Liver (tissue), 8 donors: ENCODE measurements at regions not wholly inside any gene's neighbourhood (a gene's known extent, or its start where the extent isn't known, plus 50 kb on each side); places are given as distances from the start of the nearest gene placed in this dataset.

Source experiments
- DNase-seq: peaks from one replicate; pipeline ENCODE4 v3.0.0-alpha.2; 2017; ENCODE audit warnings: low spot score
- H3K27ac ChIP-seq, 2 donors: one replicate each; pipeline ENCODE4 v1.7.0; 2013; ENCODE audit warnings: inconsistent platforms in 2 of 2, low read length in 2 of 2, control low read depth in 1 of 2, low read depth in 1 of 2, mild to moderate bottlenecking in 1 of 2
- H3K27me3 ChIP-seq, 4 donors: one replicate each; pipeline versions ENCODE4 v1.6.1 to v1.7.0; 2013; ENCODE audit warnings: low read length in 3 of 4, inconsistent platforms in 1 of 4, mild to moderate bottlenecking in 1 of 4, moderate library complexity in 1 of 4; ENCODE audit not compliant: control insufficient read depth in 4 of 4, insufficient read depth in 4 of 4
- H3K36me3 ChIP-seq, 4 donors: one replicate each; pipeline versions ENCODE4 v1.6.1 to v1.7.0; 2013; ENCODE audit warnings: low read length in 3 of 4, mild to moderate bottlenecking in 3 of 4, low read depth in 1 of 4, moderate library complexity in 1 of 4; ENCODE audit not compliant: control insufficient read depth in 4 of 4, insufficient read depth in 3 of 4
- H3K4me1 ChIP-seq, 4 donors: one replicate each; pipeline versions ENCODE4 v1.6.1 to v1.7.0; 2013; ENCODE audit warnings: low read length in 3 of 4, mild to moderate bottlenecking in 3 of 4, moderate library complexity in 1 of 4; ENCODE audit not compliant: control insufficient read depth in 4 of 4, insufficient read depth in 4 of 4
- H3K4me3 ChIP-seq, 3 donors: one replicate each; pipeline versions ENCODE4 v1.6.1 to v1.7.0; 2013; ENCODE audit warnings: low read length in 3 of 3, control low read depth in 1 of 3, low read depth in 1 of 3, mild to moderate bottlenecking in 1 of 3
- H3K9ac ChIP-seq, 2 donors: one replicate each; pipeline ENCODE4 v1.7.0; 2013; ENCODE audit warnings: low read length in 2 of 2, mild to moderate bottlenecking in 2 of 2, moderate library complexity in 2 of 2, control low read depth in 1 of 2, low read depth in 1 of 2
- H3K9me3 ChIP-seq, 4 donors: one replicate each; pipeline versions ENCODE4 v1.6.1 to v1.7.0; 2013; ENCODE audit warnings: low read length in 3 of 4; ENCODE audit not compliant: control insufficient read depth in 4 of 4
- ATF3 ChIP-seq: IDR thresholded peaks from 2 replicates; pipeline ENCODE4 v1.6.1; 2016; ENCODE audit warnings: antibody characterized with exemption
- CTCF ChIP-seq: fragments of 150-350 bp; IDR thresholded peaks from 2 replicates; pipeline ENCODE4 v1.5.1; 2017; ENCODE audit warnings: improper control_type of control experiment, low read depth, low read length; ENCODE audit not compliant: missing input control
- EGR1 ChIP-seq, 2 donors: IDR thresholded peaks; 2 replicates each; pipeline ENCODE4 v1.6.1; 2016 to 2018; ENCODE audit warnings: antibody characterized with exemption in 2 of 2, low read depth in 2 of 2
- FOXA1 ChIP-seq: IDR thresholded peaks from 2 replicates; pipeline ENCODE4 v1.6.1; 2016; ENCODE audit warnings: antibody characterized with exemption
- FOXA2 ChIP-seq: IDR thresholded peaks from 2 replicates; pipeline ENCODE4 v1.6.1; 2016; ENCODE audit warnings: antibody characterized with exemption
- GABPA ChIP-seq, 2 donors: IDR thresholded peaks in 1 of 2; conservative IDR thresholded peaks in 1 of 2; 2 replicates each; pipeline ENCODE4 v1.6.1; 2016; ENCODE audit warnings: antibody characterized with exemption in 2 of 2, mild to moderate bottlenecking in 1 of 2, moderate library complexity in 1 of 2
- HNF4A ChIP-seq, 2 donors: conservative IDR thresholded peaks; 2 replicates each; pipeline ENCODE4 v1.6.1; 2016; ENCODE audit warnings: antibody characterized with exemption in 2 of 2, mild to moderate bottlenecking in 2 of 2
- HNF4G ChIP-seq: IDR thresholded peaks from 2 replicates; pipeline ENCODE4 v1.6.1; 2016; ENCODE audit warnings: antibody characterized with exemption
- JUND ChIP-seq, 2 donors: IDR thresholded peaks; 2 replicates each; pipeline ENCODE4 v1.6.1; 2016; ENCODE audit warnings: antibody characterized with exemption in 2 of 2
- MAX ChIP-seq: IDR thresholded peaks from 2 replicates; pipeline ENCODE4 v1.6.1; 2016; ENCODE audit warnings: antibody characterized with exemption
- NR2F2 ChIP-seq: IDR thresholded peaks from 2 replicates; pipeline ENCODE4 v1.6.1; 2016; ENCODE audit warnings: antibody characterized with exemption
- RAD21 ChIP-seq, 2 donors: IDR thresholded peaks; 2 replicates each; pipeline ENCODE4 v1.6.1; 2016; ENCODE audit warnings: antibody characterized with exemption in 2 of 2, mild to moderate bottlenecking in 2 of 2
- REST ChIP-seq: IDR thresholded peaks from 2 replicates; pipeline ENCODE4 v1.6.1; 2016; ENCODE audit warnings: antibody characterized with exemption, mild to moderate bottlenecking
- RXRA ChIP-seq, 2 donors: IDR thresholded peaks; 2 replicates each; pipeline ENCODE4 v1.6.1; 2017 to 2018; ENCODE audit warnings: antibody characterized with exemption in 2 of 2, mild to moderate bottlenecking in 1 of 2
- SP1 ChIP-seq: IDR thresholded peaks from 2 replicates; pipeline ENCODE4 v1.6.1; 2018; ENCODE audit warnings: antibody characterized with exemption, mild to moderate bottlenecking
- TAF1 ChIP-seq: conservative IDR thresholded peaks from 2 replicates; pipeline ENCODE4 v1.6.1; 2016; ENCODE audit warnings: antibody characterized with exemption, mild to moderate bottlenecking
- YY1 ChIP-seq: IDR thresholded peaks from 2 replicates; pipeline ENCODE4 v1.6.1; 2016; ENCODE audit warnings: antibody characterized with exemption, mild to moderate bottlenecking
- ZBTB33 ChIP-seq: IDR thresholded peaks from 2 replicates; pipeline ENCODE4 v1.6.1; 2016; ENCODE audit warnings: antibody characterized with exemption
- WGBS: extraction: QIAGEN DNeasy Blood & Tissue Kit; methylation state at CpG from one replicate; pipeline ENCODE4 v1.1.7; 2013; 5-methylcytosine and 5-hydroxymethylcytosine counted together
- donor health status: healthy.
- donor health status: healthy.
- donor health status: healthy.
- donor health status: healthy.
- donor health status: healthy.

GRCh38 chr6:4010048-4010447, 68.9 kb downstream of the FAM217A start:
- Histone ChIP-seq H3K36me3 (peaks cover 0 to 3% (median 1%) of the 10 kb centered on the region in 4 donors), H3K4me3 (no peak overlapping the region), H3K27ac (no peak overlapping the region), H3K9ac (peak overlapping the region in 1 of 2 donors; percentile 36), H3K27me3 (no peaks in the 10 kb centered on the region), H3K4me1 (peaks cover 0 to 6% (median 2%) of the 10 kb centered on the region in 4 donors), H3K9me3 (no peaks in the 10 kb centered on the region)
- no peak for TF ChIP-seq EGR1 (IDR thresholded peaks at IDR 0.05; ENCODE audit: low read depth in 2 of 2)
- no peak for TF ChIP-seq GABPA (IDR thresholded peaks at IDR 0.05 in 1 of 2, conservative IDR thresholded peaks at IDR 0.05 in 1 of 2)
- no peak for TF ChIP-seq CTCF
- no peak for TF ChIP-seq FOXA2
- TF ChIP-seq RAD21 (IDR thresholded peaks at IDR 0.05): no peak
- no peak for TF ChIP-seq ZBTB33
- TF ChIP-seq REST: no peak
- no peak for TF ChIP-seq TAF1
- no peak for TF ChIP-seq JUND (IDR thresholded peaks at IDR 0.05)
- TF ChIP-seq ATF3: no peak
- no peak for TF ChIP-seq HNF4A (conservative IDR thresholded peaks at IDR 0.05)
- no peak for TF ChIP-seq HNF4G
- TF ChIP-seq MAX: no peak
- no peak for TF ChIP-seq SP1
- no peak for TF ChIP-seq FOXA1
- TF ChIP-seq RXRA (IDR thresholded peaks at IDR 0.05): no peak
- TF ChIP-seq YY1: no peak
- TF ChIP-seq NR2F2: no peak
- DNase-seq: no peak
- 54% methylated on average over 2 of the region's 2 CpGs for WGBS
